TTC549 (cell line): ENCODE measurements at regions not wholly inside any gene's neighbourhood (a gene's known extent, or its start where the extent isn't known, plus 50 kb on each side); places are given as distances from the start of the nearest gene placed in this dataset.

ENCODE experiments used
- FAIRE-seq: peaks from 2 replicates; lab custom pipeline; 2012; peaks lifted over from hg19 to GRCh38; lab: Jason Lieb, UNC

DNA sequence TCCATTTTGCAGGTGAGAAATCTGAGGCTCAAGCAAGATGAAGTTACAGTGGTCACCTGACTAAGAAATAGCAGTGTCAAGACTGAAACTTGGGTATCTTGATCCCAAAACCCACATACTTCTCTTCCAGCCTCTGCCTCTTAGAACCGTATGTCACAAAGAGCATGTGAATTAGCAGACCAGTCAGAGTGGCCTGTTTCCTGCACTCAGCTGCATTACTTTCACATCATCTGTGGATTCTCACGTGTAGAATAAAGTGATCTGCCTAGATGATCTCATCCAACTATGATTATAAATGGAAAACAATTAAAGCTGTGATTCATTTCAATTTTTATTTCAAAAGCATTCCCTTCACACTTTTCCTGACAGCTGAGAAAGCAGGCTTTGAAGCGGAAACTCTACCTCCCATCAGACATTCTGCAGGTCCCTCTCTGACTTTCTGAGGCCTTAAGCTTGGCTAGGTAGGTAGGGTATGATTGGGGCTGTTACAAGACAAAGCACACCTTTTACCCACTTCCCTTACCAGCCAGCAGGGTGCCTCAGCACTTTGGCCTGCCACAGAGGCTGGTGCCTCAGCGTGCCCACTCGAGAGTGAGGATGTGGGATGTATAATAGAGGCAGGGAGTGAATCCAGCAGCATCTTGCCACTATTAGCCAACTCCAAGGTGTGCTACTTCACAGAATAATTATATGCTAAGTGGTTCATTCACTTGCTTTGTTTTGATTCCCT, 70.2 kb upstream of the PDE1C start:
- FAIRE-seq, result no peak

DNA sequence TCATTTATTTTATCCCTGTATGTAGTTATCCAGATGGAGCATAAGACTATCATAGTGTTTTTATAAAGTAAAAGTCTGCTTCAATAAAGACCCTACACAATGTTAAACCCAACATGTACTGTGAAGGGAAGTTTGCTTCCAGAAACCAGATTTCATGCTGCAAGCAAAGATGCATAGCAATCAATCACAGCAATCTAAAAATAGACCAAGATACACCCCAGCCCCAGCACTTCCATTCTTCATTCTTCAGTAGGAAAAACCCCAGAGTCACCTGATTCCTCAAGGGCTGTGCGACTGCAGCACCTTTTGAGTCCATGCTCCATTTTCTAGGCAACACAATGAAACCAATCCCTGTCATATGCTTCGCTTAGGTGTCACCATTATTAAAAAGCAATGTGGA, 66.9 kb upstream of the PDE1C start:
- FAIRE-seq, result no peak

DNA sequence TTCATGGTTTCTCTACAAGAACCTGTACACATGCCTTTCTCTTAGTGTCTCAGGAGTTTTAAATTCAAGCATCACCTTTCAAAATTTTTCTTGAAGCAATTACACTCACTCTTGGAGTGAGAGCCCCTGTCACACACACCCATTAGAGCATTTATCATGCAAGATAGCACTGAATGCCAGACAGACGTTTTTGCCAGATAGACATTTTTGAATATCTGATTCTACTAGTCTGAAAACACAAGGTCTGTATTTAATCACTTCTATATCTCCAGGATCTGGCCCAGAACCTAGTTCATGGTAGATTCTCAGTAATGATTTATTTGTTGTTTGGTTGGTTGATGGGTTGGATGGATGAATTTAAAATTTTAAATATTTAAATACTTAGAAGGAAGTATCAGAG, 60.9 kb upstream of the PDE1C start:
- no peak for FAIRE-seq

DNA sequence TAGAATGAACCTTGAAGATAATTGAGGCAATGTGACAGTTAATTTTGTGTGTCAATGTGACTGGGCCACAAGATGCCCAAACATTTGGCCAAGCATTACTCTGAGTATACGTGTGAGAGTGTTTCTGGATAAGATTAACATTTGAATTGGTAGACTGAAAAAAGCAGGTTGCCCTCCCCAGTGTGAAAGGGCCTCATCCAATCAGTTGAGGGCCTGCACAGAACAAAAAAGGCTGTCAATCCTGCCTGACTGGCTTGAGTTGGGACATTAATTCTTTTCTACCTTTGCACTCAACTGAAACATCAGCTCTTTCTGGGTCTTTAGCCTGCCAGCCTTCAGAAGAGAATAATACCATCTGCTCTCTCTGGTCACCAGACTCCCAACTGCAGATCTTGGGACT, 56.6 kb upstream of the PDE1C start:
- FAIRE-seq, result no peak
